CD4-positive, alpha-beta memory T cell (primary cell): ENCODE measurements at regions not wholly inside any gene's neighbourhood (a gene's known extent, or its start where the extent isn't known, plus 50 kb on each side); places are given as distances from the start of the nearest gene placed in this dataset.

ENCODE experiments used
- CTCF ChIA-PET: fragments of 350-600 bp; sonication (Branson Sonifier 250); formaldehyde crosslinking; loops from one replicate; lab custom pipeline; 2021; ENCODE audit warnings: inconsistent platforms; ENCODE audit not compliant: partially characterized antibody; lab: Charles Lee
- POLR2A ChIA-PET: fragments of 350-600 bp; sonication (Branson Sonifier 250); formaldehyde crosslinking; loops from one replicate; lab custom pipeline; 2021; ENCODE audit not compliant: partially characterized antibody; lab: Charles Lee
- DNase-seq, 5 donors: peaks; one replicate each; pipeline versions ENCODE4 v3.0.0 to v3.0.0-alpha.2; 2020 to 2022; ENCODE audit warnings: mixed read lengths in 1 of 5
- H3K27ac ChIP-seq: one replicate; pipeline ENCODE4 v1.7.0; 2013; ENCODE audit warnings: low read depth, low read length
- H3K27me3 ChIP-seq: 2 replicates; pipeline ENCODE4 v1.7.0; 2013; ENCODE audit warnings: mild to moderate bottlenecking, low read length, moderate library complexity; ENCODE audit not compliant: insufficient read depth
- H3K36me3 ChIP-seq: 2 replicates; pipeline ENCODE4 v1.7.0; 2013; ENCODE audit warnings: mild to moderate bottlenecking, low read length, moderate library complexity; ENCODE audit not compliant: insufficient read depth
- H3K4me1 ChIP-seq: 2 replicates; pipeline ENCODE4 v1.7.0; 2013; ENCODE audit warnings: mild to moderate bottlenecking, low read length, moderate library complexity; ENCODE audit not compliant: insufficient read depth
- H3K4me3 ChIP-seq, 2 donors: one replicate each; pipeline ENCODE4 v1.7.0; 2013; ENCODE audit warnings: low read length in 2 of 2, mild to moderate bottlenecking in 1 of 2
- H3K9me3 ChIP-seq, 2 donors: one replicate each; pipeline ENCODE4 v1.7.0; 2013; ENCODE audit warnings: low read length in 2 of 2, control low read depth in 1 of 2; ENCODE audit not compliant: control insufficient read depth in 1 of 2
- H3K27ac Mint-ChIP-seq, 7 donors: one replicate each; pipeline ENCODE4 v1.8.0; 2020 to 2021; ENCODE audit warnings: mixed read lengths in 7 of 7, mild to moderate bottlenecking in 6 of 7, inconsistent platforms in 3 of 7, moderate library complexity in 3 of 7
- H3K27me3 Mint-ChIP-seq, 2 donors: one replicate each; pipeline ENCODE4 v1.8.0; 2020 to 2021; ENCODE audit warnings: mixed read lengths in 2 of 2
- H3K36me3 Mint-ChIP-seq, 2 donors: one replicate each; pipeline ENCODE4 v1.8.0; 2020 to 2021; ENCODE audit warnings: mixed read lengths in 2 of 2, inconsistent platforms in 1 of 2, mild to moderate bottlenecking in 1 of 2
- H3K4me1 Mint-ChIP-seq, 4 donors: one replicate each; pipeline ENCODE4 v1.8.0; 2020 to 2021; ENCODE audit warnings: mixed read lengths in 4 of 4, mild to moderate bottlenecking in 1 of 4
- H3K4me3 Mint-ChIP-seq, 8 donors: one replicate each; pipeline ENCODE4 v1.8.0; 2020 to 2021; ENCODE audit warnings: mixed read lengths in 8 of 8, mild to moderate bottlenecking in 7 of 8, moderate library complexity in 6 of 8, inconsistent platforms in 3 of 8
- H3K9me3 Mint-ChIP-seq, 8 donors: one replicate each; pipeline ENCODE4 v1.8.0; 2020 to 2021; ENCODE audit warnings: mixed read lengths in 8 of 8, mild to moderate bottlenecking in 5 of 8, inconsistent platforms in 3 of 8, moderate library complexity in 1 of 8
- intact Hi-C: fragments of 100-400 bp; cut with micrococcal nuclease; formaldehyde crosslinking; loops from one replicate; pipeline ENCODE4 v1.15.1; 2023

DNA sequence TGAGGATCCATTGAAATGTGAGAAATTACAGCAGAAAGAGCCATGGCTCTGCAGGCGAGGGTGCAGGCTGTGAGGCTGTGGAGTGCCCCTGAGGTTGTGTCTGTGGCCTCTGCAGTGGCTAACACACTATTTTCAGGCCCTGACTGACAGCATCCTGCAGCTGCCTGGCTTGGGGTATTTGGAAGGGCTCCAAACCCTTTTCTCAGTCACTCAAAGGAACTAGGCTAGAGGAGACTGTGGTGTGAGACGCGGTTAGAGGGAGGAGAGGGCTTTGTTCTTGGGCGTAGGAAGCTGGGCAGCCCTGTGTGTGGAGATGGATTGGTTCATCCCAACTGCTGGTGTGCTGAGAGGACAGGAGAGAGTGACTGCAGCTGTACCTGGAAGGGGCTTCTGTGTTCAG, 134.9 kb downstream of the RAMP3 start:
- no peaks in the 10 kb centered on the region for H3K9me3 ChIP-seq
- no peaks in the 10 kb centered on the region for H3K27me3 ChIP-seq
- H3K9me3 Mint-ChIP-seq: peaks cover 0 to 28% (median 11%) of the 10 kb centered on the region in 8 donors
- no peak overlapping the region for H3K4me3 ChIP-seq
- H3K27ac Mint-ChIP-seq: no peak overlapping the region
- no peak overlapping the region for H3K4me3 Mint-ChIP-seq
- no peaks in the 10 kb centered on the region for H3K4me1 Mint-ChIP-seq
- ChIA-PET CTCF (no interaction called here), POLR2A (no interaction called here)
- no peak for DNase-seq
- H3K27ac ChIP-seq: no peak overlapping the region
- peaks cover 23 to 35% of the 10 kb centered on the region in 2 donors for H3K27me3 Mint-ChIP-seq
- intact Hi-C loops: no loop called here
- H3K36me3 Mint-ChIP-seq: peaks cover 0 to 5% of the 10 kb centered on the region in 2 donors
- H3K36me3 ChIP-seq: no peaks in the 10 kb centered on the region
- H3K4me1 ChIP-seq: no peaks in the 10 kb centered on the region

DNA sequence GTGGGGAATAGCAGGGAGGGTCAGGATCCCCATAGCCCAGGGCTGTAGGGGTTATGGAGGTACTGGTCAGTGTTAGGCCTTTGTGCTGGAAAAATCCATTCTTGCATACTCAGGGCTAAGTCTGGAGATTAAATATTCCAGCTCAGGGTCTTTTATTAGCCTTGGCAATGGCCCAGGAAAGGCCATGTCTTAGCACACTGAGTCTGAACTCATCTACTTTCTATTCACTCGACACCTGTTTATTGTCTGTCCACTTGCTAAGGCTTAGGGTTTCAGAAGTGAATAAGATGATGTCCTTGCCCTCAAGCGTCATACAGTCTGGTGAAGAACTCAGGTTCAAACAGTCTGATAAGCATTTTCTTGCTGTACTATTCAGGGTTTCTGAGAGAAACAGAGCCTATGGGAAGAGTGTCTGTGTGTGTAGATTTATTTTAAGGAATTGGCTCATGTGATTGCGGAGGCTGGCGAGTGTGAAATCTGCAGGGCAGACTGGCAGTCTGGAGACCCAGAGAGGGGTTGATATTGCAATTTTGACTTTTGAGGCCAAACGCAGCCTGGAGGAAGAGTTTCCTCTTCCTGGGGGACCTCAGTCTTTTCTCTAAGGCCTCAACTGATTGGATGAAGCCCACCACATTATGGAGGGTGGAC, 135.8 kb downstream of the RAMP3 start:
- no peak overlapping the region for H3K4me3 Mint-ChIP-seq
- peaks cover 0 to under 1% of the 10 kb centered on the region in 2 donors for H3K36me3 Mint-ChIP-seq
- intact Hi-C loops: no loop called here
- no peaks in the 10 kb centered on the region for H3K36me3 ChIP-seq
- peaks cover 21 to 33% of the 10 kb centered on the region in 2 donors for H3K27me3 Mint-ChIP-seq
- no peaks in the 10 kb centered on the region for H3K4me1 Mint-ChIP-seq
- H3K9me3 ChIP-seq: no peaks in the 10 kb centered on the region
- CTCF ChIA-PET: no interaction called here
- POLR2A ChIA-PET: no interaction called here
- no peak overlapping the region for H3K27ac Mint-ChIP-seq
- H3K4me1 ChIP-seq: no peaks in the 10 kb centered on the region
- H3K4me3 ChIP-seq: no peak overlapping the region
- DNase-seq: no peak
- peaks cover 0 to 20% (median 8%) of the 10 kb centered on the region in 8 donors for H3K9me3 Mint-ChIP-seq
- H3K27me3 ChIP-seq: no peaks in the 10 kb centered on the region
- no peak overlapping the region for H3K27ac ChIP-seq

DNA sequence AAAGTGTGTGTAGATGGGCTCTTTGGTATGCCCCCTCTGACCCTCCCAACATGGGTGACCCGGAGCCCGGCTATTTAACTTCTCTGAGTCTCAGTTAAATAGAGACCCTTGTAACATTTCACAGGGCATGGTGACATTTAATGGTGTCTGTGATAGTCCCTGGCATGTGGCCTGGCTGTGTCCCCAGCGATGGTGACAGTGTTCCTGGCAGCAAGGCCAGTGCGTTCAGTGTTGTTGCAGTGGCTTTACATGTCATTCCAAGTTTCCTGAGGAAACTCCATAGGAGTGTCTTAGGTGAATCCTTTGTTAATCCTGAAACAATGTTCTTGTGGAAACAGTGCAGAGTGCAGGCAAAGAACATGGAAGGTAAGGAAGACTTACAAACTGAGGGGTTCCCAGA, 137.0 kb downstream of the RAMP3 start:
- CTCF ChIA-PET: interaction anchor here (1.3 kb wide), 1 partner anchor 8 kb away, joined by 4 read pairs; no protein-coding TSS in a partner anchor
- Histone ChIP-seq H3K27ac (no peak overlapping the region), H3K9me3 (no peaks in the 10 kb centered on the region), H3K4me1 (no peaks in the 10 kb centered on the region), H3K36me3 (no peaks in the 10 kb centered on the region), H3K4me3 (no peak overlapping the region), H3K27me3 (no peaks in the 10 kb centered on the region)
- H3K27me3 Mint-ChIP-seq: peaks cover 27 to 34% of the 10 kb centered on the region in 2 donors
- peaks cover 0 to 11% (median 3%) of the 10 kb centered on the region in 8 donors for H3K9me3 Mint-ChIP-seq
- intact Hi-C loops: no loop called here
- DNase-seq: no peak
- no peaks in the 10 kb centered on the region for H3K36me3 Mint-ChIP-seq
- H3K27ac Mint-ChIP-seq: no peak overlapping the region
- no peak overlapping the region for H3K4me3 Mint-ChIP-seq
- POLR2A ChIA-PET: no interaction called here
- no peaks in the 10 kb centered on the region for H3K4me1 Mint-ChIP-seq

DNA sequence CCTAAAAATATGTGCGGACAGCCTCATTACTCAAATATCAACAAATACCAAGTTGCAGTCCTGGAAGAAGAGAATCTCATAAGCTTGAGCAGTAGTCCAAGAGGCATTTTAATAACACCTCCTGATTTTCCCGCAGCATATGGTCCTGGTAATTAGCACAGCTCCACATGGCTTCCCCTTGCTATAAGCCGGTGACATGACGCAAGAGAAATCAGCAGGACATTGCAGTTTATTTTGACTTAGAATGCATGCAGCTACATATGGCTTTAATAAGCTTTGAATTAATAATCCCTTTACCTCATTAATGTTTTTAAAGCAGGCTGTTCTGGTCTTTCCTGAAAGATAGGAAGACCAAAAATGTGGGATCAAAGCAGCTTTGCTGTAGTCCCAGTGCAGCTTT, 137.6 kb downstream of the RAMP3 start:
- CTCF ChIA-PET: interaction anchor here (1.3 kb wide), 1 partner anchor 9 kb away, joined by 4 read pairs; no protein-coding TSS in a partner anchor
- Mint-ChIP-seq H3K27me3 (peaks cover 31 to 37% of the 10 kb centered on the region in 2 donors), H3K9me3 (peaks cover 0 to 11% (median 2%) of the 10 kb centered on the region in 8 donors), H3K27ac (no peak overlapping the region), H3K4me3 (no peak overlapping the region), H3K36me3 (no peaks in the 10 kb centered on the region), H3K4me1 (no peaks in the 10 kb centered on the region)
- intact Hi-C loops: no loop called here
- Histone ChIP-seq H3K4me1 (no peaks in the 10 kb centered on the region), H3K9me3 (no peaks in the 10 kb centered on the region), H3K4me3 (no peak overlapping the region), H3K27ac (no peak overlapping the region), H3K27me3 (peaks cover 3% of the 10 kb centered on the region), H3K36me3 (no peaks in the 10 kb centered on the region)
- no peak for DNase-seq
- POLR2A ChIA-PET: no interaction called here

DNA sequence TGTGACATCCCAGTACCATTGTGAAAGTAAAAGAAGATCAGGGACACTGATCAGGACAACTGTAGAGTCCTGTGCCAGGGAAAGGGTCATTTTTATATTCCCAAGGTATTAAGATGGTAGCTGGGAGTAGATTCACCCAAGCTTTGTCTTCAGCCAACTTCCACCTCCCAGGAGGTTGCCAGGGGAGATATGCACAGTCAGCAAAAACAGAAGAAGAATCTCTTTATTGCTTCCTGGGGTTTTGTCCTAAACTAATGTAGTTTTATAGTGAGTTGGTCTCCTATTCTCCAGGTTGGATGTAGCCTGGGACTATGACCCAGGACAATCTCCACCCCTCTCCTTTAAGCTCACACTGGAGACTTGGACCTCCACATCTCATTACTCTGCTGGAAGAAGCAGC, 139.2 kb downstream of the RAMP3 start:
- intact Hi-C loops: no loop called here
- Mint-ChIP-seq H3K9me3 (peaks cover 0 to 20% (median 4%) of the 10 kb centered on the region in 8 donors), H3K36me3 (no peaks in the 10 kb centered on the region), H3K4me1 (no peaks in the 10 kb centered on the region), H3K27ac (no peak overlapping the region), H3K27me3 (peaks cover 37 to 50% of the 10 kb centered on the region in 2 donors), H3K4me3 (no peak overlapping the region)
- peaks cover 5% of the 10 kb centered on the region for H3K27me3 ChIP-seq
- no peak overlapping the region for H3K4me3 ChIP-seq
- no peaks in the 10 kb centered on the region for H3K4me1 ChIP-seq
- H3K9me3 ChIP-seq: no peaks in the 10 kb centered on the region
- H3K27ac ChIP-seq: no peak overlapping the region
- no peaks in the 10 kb centered on the region for H3K36me3 ChIP-seq
- ChIA-PET CTCF (interaction anchor here (1.4 kb wide), 1 partner anchor 36 kb away, joined by 3 read pairs; no protein-coding TSS in a partner anchor), POLR2A (no interaction called here)
- no peak for DNase-seq

DNA sequence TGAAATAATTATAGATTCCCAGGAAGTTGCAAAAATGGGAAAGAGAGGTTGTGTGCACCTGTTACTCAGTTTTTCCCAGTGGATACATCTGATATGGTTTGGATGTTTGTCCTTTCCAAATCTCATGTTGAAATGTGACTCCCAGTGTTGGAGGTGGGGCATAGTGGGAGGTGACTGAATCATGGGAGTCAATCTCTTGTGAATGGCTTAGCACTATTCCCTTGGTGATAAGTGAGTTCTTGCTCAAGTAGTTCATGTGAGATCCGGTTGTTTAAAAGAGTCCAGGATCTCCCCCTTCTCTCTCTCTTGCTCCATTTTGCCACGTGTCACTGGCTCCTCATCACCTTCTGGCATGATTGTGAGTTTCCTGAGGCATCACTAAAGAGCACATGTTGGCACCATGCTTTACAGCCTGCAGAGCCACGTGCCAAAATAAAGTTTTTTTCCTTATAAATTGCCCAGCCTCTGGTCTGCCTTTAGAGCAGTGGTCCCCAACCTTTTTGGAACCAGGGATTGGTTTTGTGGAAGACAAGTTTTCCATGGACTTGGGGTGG, 149.2 kb downstream of the RAMP3 start:
- Histone ChIP-seq H3K27ac (no peak overlapping the region), H3K4me1 (no peaks in the 10 kb centered on the region), H3K4me3 (no peak overlapping the region), H3K27me3 (no peaks in the 10 kb centered on the region), H3K9me3 (no peaks in the 10 kb centered on the region), H3K36me3 (no peaks in the 10 kb centered on the region)
- no peak for DNase-seq
- POLR2A ChIA-PET: no interaction called here
- H3K27me3 Mint-ChIP-seq: peaks cover 0 to 6% of the 10 kb centered on the region in 2 donors
- H3K9me3 Mint-ChIP-seq: peaks cover 2 to 30% (median 18%) of the 10 kb centered on the region in 8 donors
- H3K4me1 Mint-ChIP-seq: no peaks in the 10 kb centered on the region
- H3K27ac Mint-ChIP-seq: no peak overlapping the region
- CTCF ChIA-PET: no interaction called here
- H3K36me3 Mint-ChIP-seq: no peaks in the 10 kb centered on the region
- no peak overlapping the region for H3K4me3 Mint-ChIP-seq
- intact Hi-C loops: no loop called here

DNA sequence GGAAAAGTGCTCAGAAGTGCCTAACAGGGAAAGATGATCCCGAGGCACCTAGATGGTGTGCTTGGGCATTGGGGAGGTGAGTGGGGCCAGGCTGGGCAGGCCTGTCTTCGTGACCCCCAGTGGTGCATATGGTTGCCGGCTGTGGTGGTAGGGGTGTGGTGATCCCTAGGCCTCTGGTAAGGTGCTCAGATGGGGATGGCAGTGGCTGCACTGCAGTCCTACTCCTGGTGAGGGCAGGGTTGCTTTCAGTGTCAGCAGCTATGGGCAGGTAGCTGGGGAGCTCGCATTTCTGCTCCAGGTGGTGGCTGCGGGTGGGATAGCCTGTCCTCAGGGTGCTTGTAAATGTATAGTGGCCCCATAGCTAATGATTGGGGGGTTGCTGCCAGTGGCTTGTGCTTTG, 154.0 kb downstream of the RAMP3 start:
- Histone ChIP-seq H3K9me3 (no peaks in the 10 kb centered on the region), H3K4me3 (no peak overlapping the region), H3K36me3 (no peaks in the 10 kb centered on the region), H3K27me3 (no peaks in the 10 kb centered on the region), H3K27ac (no peak overlapping the region), H3K4me1 (no peaks in the 10 kb centered on the region)
- Mint-ChIP-seq H3K4me1 (no peaks in the 10 kb centered on the region), H3K27me3 (peaks cover 6 to 12% of the 10 kb centered on the region in 2 donors), H3K36me3 (no peaks in the 10 kb centered on the region), H3K9me3 (peaks cover 4 to 40% (median 31%) of the 10 kb centered on the region in 8 donors), H3K4me3 (no peak overlapping the region), H3K27ac (no peak overlapping the region)
- intact Hi-C loops: no loop called here
- ChIA-PET POLR2A (no interaction called here), CTCF (no interaction called here)
- no peak for DNase-seq
